Activated T-helper 17 cell treated with anti-CD3 and anti-CD28 coated beads, Interleukin-2, amount 50 U/mL, for 72 hours (primary cell): ENCODE measurements at regions not wholly inside any gene's neighbourhood (a gene's known extent, or its start where the extent isn't known, plus 50 kb on each side); places are given as distances from the start of the nearest gene placed in this dataset.

Experiments
- ATAC-seq: fragments of 150-1000 bp; cut with Tn5 transposase; replicated peaks from 2 replicates; pipeline ENCODE4 v1.10.0; 2021; ENCODE audit warnings: mild to moderate bottlenecking, moderate library complexity
- H3K27ac Mint-ChIP-seq: one replicate; pipeline ENCODE4 v1.8.0; 2022; ENCODE audit warnings: mixed read lengths
- H3K27me3 Mint-ChIP-seq: one replicate; pipeline ENCODE4 v1.8.0; 2022; ENCODE audit warnings: mixed read lengths
- H3K36me3 Mint-ChIP-seq: one replicate; pipeline ENCODE4 v1.8.0; 2022; ENCODE audit warnings: low read depth, mild to moderate bottlenecking, mixed read lengths
- H3K4me1 Mint-ChIP-seq: one replicate; pipeline ENCODE4 v1.8.0; 2022; ENCODE audit warnings: mixed read lengths
- H3K4me3 Mint-ChIP-seq: one replicate; pipeline ENCODE4 v1.8.0; 2022; ENCODE audit warnings: mild to moderate bottlenecking, mixed read lengths
- H3K9me3 Mint-ChIP-seq: one replicate; pipeline ENCODE4 v1.8.0; 2022; ENCODE audit warnings: mixed read lengths

- Mint-ChIP-seq H3K4me3 (no peak overlapping the region), H3K36me3 (no peaks in the 10 kb centered on the region), H3K27ac (no peak overlapping the region)
Observed at GRCh38 chr20:40319741-40320516, 369.1 kb downstream of the MAFB start.

GRCh38 chr20:40319056-40319455 lies 370.0 kb downstream of the MAFB start:
- Mint-ChIP-seq H3K27me3 (peaks cover 3% of the 10 kb centered on the region), H3K9me3 (no peaks in the 10 kb centered on the region), H3K4me1 (no peaks in the 10 kb centered on the region), H3K4me3 (no peak overlapping the region), H3K36me3 (no peaks in the 10 kb centered on the region), H3K27ac (no peak overlapping the region)
- ATAC-seq = no peak

More at GRCh38 chr20:40319741-40320516, 369.1 kb downstream of the MAFB start:
- H3K27me3 Mint-ChIP-seq = peaks cover 3% of the 10 kb centered on the region
- H3K9me3 Mint-ChIP-seq = no peaks in the 10 kb centered on the region
- no peaks in the 10 kb centered on the region for H3K4me1 Mint-ChIP-seq
- no peak for ATAC-seq

GRCh38 chr20:40317156-40317790 lies 371.8 kb downstream of the MAFB start:
- ATAC-seq = no peak
- Mint-ChIP-seq H3K9me3 (no peaks in the 10 kb centered on the region), H3K4me3 (no peak overlapping the region), H3K27me3 (no peaks in the 10 kb centered on the region), H3K27ac (no peak overlapping the region), H3K4me1 (no peaks in the 10 kb centered on the region), H3K36me3 (no peaks in the 10 kb centered on the region)

GRCh38 chr20:40314278-40314677 lies 374.8 kb downstream of the MAFB start:
- no peak overlapping the region for H3K4me3 Mint-ChIP-seq
- ATAC-seq = no peak

GRCh38 chr20:40313730-40314129 lies 375.3 kb downstream of the MAFB start:
- no peaks in the 10 kb centered on the region for H3K9me3 Mint-ChIP-seq
- H3K36me3 Mint-ChIP-seq = no peaks in the 10 kb centered on the region
- H3K4me3 Mint-ChIP-seq = no peak overlapping the region
- H3K27me3 Mint-ChIP-seq = no peaks in the 10 kb centered on the region
- no peak overlapping the region for H3K27ac Mint-ChIP-seq
- ATAC-seq = no peak
- no peaks in the 10 kb centered on the region for H3K4me1 Mint-ChIP-seq

More at GRCh38 chr20:40314278-40314677, 374.8 kb downstream of the MAFB start:
- H3K27ac Mint-ChIP-seq = no peak overlapping the region
- no peaks in the 10 kb centered on the region for H3K4me1 Mint-ChIP-seq
- H3K27me3 Mint-ChIP-seq = no peaks in the 10 kb centered on the region
- no peaks in the 10 kb centered on the region for H3K9me3 Mint-ChIP-seq
- H3K36me3 Mint-ChIP-seq = no peaks in the 10 kb centered on the region

- H3K27me3 Mint-ChIP-seq = peaks cover 9% of the 10 kb centered on the region
- H3K4me3 Mint-ChIP-seq = no peak overlapping the region
- no peaks in the 10 kb centered on the region for H3K4me1 Mint-ChIP-seq
- no peaks in the 10 kb centered on the region for H3K36me3 Mint-ChIP-seq
- H3K27ac Mint-ChIP-seq = no peak overlapping the region
- ATAC-seq = no peak
- H3K9me3 Mint-ChIP-seq = no peaks in the 10 kb centered on the region
Observed at GRCh38 chr20:40309731-40310130, 379.3 kb downstream of the MAFB start.

GRCh38 chr20:40307997-40308396 lies 381.0 kb downstream of the MAFB start:
- H3K36me3 Mint-ChIP-seq = no peaks in the 10 kb centered on the region
- ATAC-seq = no peak
- peaks cover 4% of the 10 kb centered on the region for H3K9me3 Mint-ChIP-seq
- H3K27ac Mint-ChIP-seq = no peak overlapping the region
- H3K27me3 Mint-ChIP-seq = peaks cover 14% of the 10 kb centered on the region
- no peaks in the 10 kb centered on the region for H3K4me1 Mint-ChIP-seq
- H3K4me3 Mint-ChIP-seq = no peak overlapping the region

- H3K27ac Mint-ChIP-seq = no peak overlapping the region
- no peak for ATAC-seq
Observed at GRCh38 chr20:40307268-40307667, 381.8 kb downstream of the MAFB start.

GRCh38 chr20:40305303-40305702 lies 383.7 kb downstream of the MAFB start:
- H3K4me1 Mint-ChIP-seq = no peaks in the 10 kb centered on the region
- ATAC-seq = no peak
- H3K27ac Mint-ChIP-seq = no peak overlapping the region
- peaks cover 21% of the 10 kb centered on the region for H3K27me3 Mint-ChIP-seq
- H3K36me3 Mint-ChIP-seq = no peaks in the 10 kb centered on the region
- H3K4me3 Mint-ChIP-seq = no peak overlapping the region
- H3K9me3 Mint-ChIP-seq = peaks cover 4% of the 10 kb centered on the region

More at GRCh38 chr20:40307268-40307667, 381.8 kb downstream of the MAFB start:
- H3K36me3 Mint-ChIP-seq = no peaks in the 10 kb centered on the region
- H3K27me3 Mint-ChIP-seq = peaks cover 14% of the 10 kb centered on the region
- no peaks in the 10 kb centered on the region for H3K4me1 Mint-ChIP-seq
- H3K4me3 Mint-ChIP-seq = no peak overlapping the region
- peaks cover 4% of the 10 kb centered on the region for H3K9me3 Mint-ChIP-seq

GRCh38 chr20:40304119-40304613 lies 384.9 kb downstream of the MAFB start:
- ATAC-seq = no peak
- Mint-ChIP-seq H3K4me3 (no peak overlapping the region), H3K4me1 (no peaks in the 10 kb centered on the region), H3K27me3 (peaks cover 21% of the 10 kb centered on the region), H3K27ac (no peak overlapping the region), H3K9me3 (peaks cover 4% of the 10 kb centered on the region), H3K36me3 (no peaks in the 10 kb centered on the region)

GRCh38 chr20:40294747-40295146 lies 394.3 kb downstream of the MAFB start:
- Mint-ChIP-seq H3K36me3 (no peaks in the 10 kb centered on the region), H3K4me1 (no peaks in the 10 kb centered on the region), H3K27ac (no peak overlapping the region), H3K9me3 (no peaks in the 10 kb centered on the region), H3K4me3 (no peak overlapping the region), H3K27me3 (peaks cover 16% of the 10 kb centered on the region)
- no peak for ATAC-seq

- H3K9me3 Mint-ChIP-seq = no peaks in the 10 kb centered on the region
- no peak overlapping the region for H3K4me3 Mint-ChIP-seq
- H3K27ac Mint-ChIP-seq = no peak overlapping the region
- no peaks in the 10 kb centered on the region for H3K4me1 Mint-ChIP-seq
- no peaks in the 10 kb centered on the region for H3K36me3 Mint-ChIP-seq
- peaks cover 16% of the 10 kb centered on the region for H3K27me3 Mint-ChIP-seq
- no peak for ATAC-seq
Observed at GRCh38 chr20:40294175-40294574, 394.9 kb downstream of the MAFB start.

GRCh38 chr20:40293740-40294139 lies 395.3 kb downstream of the MAFB start:
- Mint-ChIP-seq H3K4me3 (no peak overlapping the region), H3K36me3 (no peaks in the 10 kb centered on the region), H3K27ac (no peak overlapping the region), H3K9me3 (no peaks in the 10 kb centered on the region), H3K27me3 (peaks cover 18% of the 10 kb centered on the region), H3K4me1 (no peaks in the 10 kb centered on the region)
- ATAC-seq = no peak

- H3K36me3 Mint-ChIP-seq = no peaks in the 10 kb centered on the region
- H3K9me3 Mint-ChIP-seq = no peaks in the 10 kb centered on the region
- H3K27ac Mint-ChIP-seq = no peak overlapping the region
- H3K27me3 Mint-ChIP-seq = peaks cover 19% of the 10 kb centered on the region
- H3K4me3 Mint-ChIP-seq = no peak overlapping the region
- no peak for ATAC-seq
- H3K4me1 Mint-ChIP-seq = no peaks in the 10 kb centered on the region
Observed at GRCh38 chr20:40291493-40292135, 397.4 kb downstream of the MAFB start.

- Mint-ChIP-seq H3K9me3 (no peaks in the 10 kb centered on the region), H3K4me3 (no peak overlapping the region), H3K4me1 (no peaks in the 10 kb centered on the region), H3K27me3 (peaks cover 14% of the 10 kb centered on the region), H3K36me3 (no peaks in the 10 kb centered on the region), H3K27ac (no peak overlapping the region)
- ATAC-seq = no peak
Observed at GRCh38 chr20:40287683-40288082, 401.4 kb downstream of the MAFB start.
